OCI-LY7 (cell line): ENCODE measurements at regions not wholly inside any gene's neighbourhood (a gene's known extent, or its start where the extent isn't known, plus 50 kb on each side); places are given as distances from the start of the nearest gene placed in this dataset.

Experiments used
- BruUV-seq: library from RNA; stranded (reverse); fragments of 400-500 nt; replicated peaks from 2 replicates; lab custom pipeline; 2021; lab: Mats Ljungman, UMichigan
- CTCF ChIA-PET: fragments of 300-600 bp; sonication (Branson Sonifier 250); formaldehyde crosslinking; loops from one replicate; lab custom pipeline; 2022; ENCODE audit warnings: antibody characterized with exemption; ENCODE audit not compliant: unreplicated experiment; lab: Charles Lee
- POLR2A ChIA-PET: fragments of 300-600 bp; sonication (Branson Sonifier 250); formaldehyde crosslinking; loops from one replicate; lab custom pipeline; 2022; ENCODE audit warnings: antibody characterized with exemption; lab: Charles Lee
- DNase-seq: peaks from one replicate; pipeline ENCODE4 v3.0.0-alpha.2; 2015; ENCODE audit warnings: low spot score
- H2AFZ ChIP-seq: fragments of 200-600 bp; sonication (generic), shearing (Covaris generic); 2 replicates; pipeline ENCODE4 v1.6.1; 2014; ENCODE audit warnings: mild to moderate bottlenecking, antibody characterized with exemption, low read length, moderate library complexity
- H3K27ac ChIP-seq: fragments of 200-600 bp; sonication (generic); 2 replicates; pipeline ENCODE4 v1.5.1; 2014; ENCODE audit warnings: mixed run types, low read depth, mild to moderate bottlenecking, moderate library complexity, low read length, inconsistent platforms; ENCODE audit not compliant: poor library complexity, severe bottlenecking
- H3K36me3 ChIP-seq: fragments of 200-600 bp; sonication (generic); 2 replicates; pipeline ENCODE4 v1.6.1; 2014; ENCODE audit warnings: mild to moderate bottlenecking, antibody characterized with exemption, low read length, moderate library complexity, mixed read lengths; ENCODE audit not compliant: insufficient read depth
- H3K4me1 ChIP-seq: fragments of 200-600 bp; sonication (generic); 2 replicates; pipeline ENCODE4 v1.5.1; 2014; ENCODE audit warnings: mild to moderate bottlenecking, low read length; ENCODE audit not compliant: insufficient read depth, poor library complexity, severe bottlenecking
- H3K4me2 ChIP-seq: fragments of 200-600 bp; sonication (generic); 2 replicates; pipeline ENCODE4 v1.6.1; 2014; ENCODE audit warnings: mild to moderate bottlenecking, low read length
- H3K4me3 ChIP-seq: fragments of 200-600 bp; sonication (generic); 2 replicates; pipeline ENCODE4 v1.5.1; 2014; ENCODE audit warnings: mild to moderate bottlenecking, low read depth, low read length; ENCODE audit not compliant: poor library complexity, severe bottlenecking
- H3K79me2 ChIP-seq: fragments of 200-600 bp; sonication (generic); 2 replicates; pipeline ENCODE4 v1.6.1; 2016; ENCODE audit warnings: low read depth, mild to moderate bottlenecking, low read length, moderate library complexity, mixed read lengths; ENCODE audit not compliant: insufficient read depth
- H3K9me2 ChIP-seq: fragments of 200-600 bp; sonication (generic); 2 replicates; pipeline ENCODE4 v1.6.1; 2016; ENCODE audit warnings: mild to moderate bottlenecking, low read length, mixed read lengths; ENCODE audit not compliant: insufficient read depth
- H3K9me3 ChIP-seq: fragments of 200-600 bp; sonication (generic); 2 replicates; pipeline ENCODE4 v1.6.1; 2014; ENCODE audit warnings: mild to moderate bottlenecking, mixed run types, low read length, mixed read lengths
- H4K20me1 ChIP-seq: fragments of 200-600 bp; sonication (generic); 2 replicates; pipeline ENCODE4 v1.6.1; 2014; ENCODE audit warnings: mild to moderate bottlenecking, antibody characterized with exemption, low read length, moderate library complexity, mixed read lengths; ENCODE audit not compliant: insufficient read depth
- EZH2phosphoT487 ChIP-seq: fragments of 200-600 bp; sonication (generic); IDR thresholded peaks from 2 replicates; pipeline ENCODE4 v1.6.1; 2018; ENCODE audit warnings: low read depth, borderline replicate concordance, mild to moderate bottlenecking, mixed run types, antibody characterized with exemption, low read length, moderate library complexity, mixed read lengths
- intact Hi-C: fragments of 100-400 bp; cut with micrococcal nuclease; formaldehyde crosslinking; loops from one replicate; pipeline ENCODE4 v1.10.0; 2022; ENCODE audit not compliant: unreplicated experiment
- TF ChIP-seq, protein P1 (sequence below): fragments of 200-600 bp; sonication (generic); conservative IDR thresholded peaks from 2 replicates; pipeline ENCODE4 v1.5.1; 2014; ENCODE audit warnings: mild to moderate bottlenecking, antibody characterized with exemption, low read length, moderate library complexity, mixed read lengths

DNA sequence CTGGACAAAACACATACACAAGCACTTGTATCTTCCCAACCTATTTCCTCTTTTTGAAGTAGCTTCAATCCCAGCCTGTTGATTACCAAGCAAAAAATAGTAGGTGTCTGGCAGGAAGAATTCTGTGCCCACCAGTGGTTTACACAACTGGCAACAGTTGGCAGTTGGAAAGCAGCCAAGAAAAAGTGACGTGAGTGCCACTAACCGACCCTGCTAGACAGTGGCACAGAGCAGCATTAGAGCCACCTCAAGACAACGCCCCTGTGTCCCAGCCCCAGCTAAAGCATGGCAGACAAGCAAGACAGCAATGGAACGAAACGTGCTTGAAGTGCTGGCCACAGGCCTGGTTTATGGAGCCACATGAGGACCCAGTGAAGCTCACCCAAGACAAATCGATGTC, 379.6 kb downstream of the FBXO15 start:
- TF ChIP-seq, protein P1, sequence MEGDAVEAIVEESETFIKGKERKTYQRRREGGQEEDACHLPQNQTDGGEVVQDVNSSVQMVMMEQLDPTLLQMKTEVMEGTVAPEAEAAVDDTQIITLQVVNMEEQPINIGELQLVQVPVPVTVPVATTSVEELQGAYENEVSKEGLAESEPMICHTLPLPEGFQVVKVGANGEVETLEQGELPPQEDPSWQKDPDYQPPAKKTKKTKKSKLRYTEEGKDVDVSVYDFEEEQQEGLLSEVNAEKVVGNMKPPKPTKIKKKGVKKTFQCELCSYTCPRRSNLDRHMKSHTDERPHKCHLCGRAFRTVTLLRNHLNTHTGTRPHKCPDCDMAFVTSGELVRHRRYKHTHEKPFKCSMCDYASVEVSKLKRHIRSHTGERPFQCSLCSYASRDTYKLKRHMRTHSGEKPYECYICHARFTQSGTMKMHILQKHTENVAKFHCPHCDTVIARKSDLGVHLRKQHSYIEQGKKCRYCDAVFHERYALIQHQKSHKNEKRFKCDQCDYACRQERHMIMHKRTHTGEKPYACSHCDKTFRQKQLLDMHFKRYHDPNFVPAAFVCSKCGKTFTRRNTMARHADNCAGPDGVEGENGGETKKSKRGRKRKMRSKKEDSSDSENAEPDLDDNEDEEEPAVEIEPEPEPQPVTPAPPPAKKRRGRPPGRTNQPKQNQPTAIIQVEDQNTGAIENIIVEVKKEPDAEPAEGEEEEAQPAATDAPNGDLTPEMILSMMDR, result no peak
- TF ChIP-seq EZH2phosphoT487, result no peak
- intact Hi-C loops, result no loop called here
- H3K4me2 ChIP-seq, result no peak overlapping the region
- no peaks in the 10 kb centered on the region for H3K79me2 ChIP-seq
- no peak for DNase-seq
- ChIA-PET POLR2A (interaction anchor here (0.6 to 1.5 kb wide), 2 partner anchors 30 to 1850 kb away, joined by 3 to 4 read pairs; no protein-coding TSS in a partner anchor), CTCF (no interaction called here)
- no peaks in the 10 kb centered on the region for H3K36me3 ChIP-seq
- H3K4me3 ChIP-seq, result no peak overlapping the region
- no peaks in the 10 kb centered on the region for H3K4me1 ChIP-seq
- H2AFZ ChIP-seq, result no peak overlapping the region
- no peaks in the 10 kb centered on the region for H3K9me2 ChIP-seq
- no peak overlapping the region for H3K27ac ChIP-seq
- H3K9me3 ChIP-seq, result no peaks in the 10 kb centered on the region
- H4K20me1 ChIP-seq, result no peaks in the 10 kb centered on the region
- BruUV-seq, result no TSS peak

DNA sequence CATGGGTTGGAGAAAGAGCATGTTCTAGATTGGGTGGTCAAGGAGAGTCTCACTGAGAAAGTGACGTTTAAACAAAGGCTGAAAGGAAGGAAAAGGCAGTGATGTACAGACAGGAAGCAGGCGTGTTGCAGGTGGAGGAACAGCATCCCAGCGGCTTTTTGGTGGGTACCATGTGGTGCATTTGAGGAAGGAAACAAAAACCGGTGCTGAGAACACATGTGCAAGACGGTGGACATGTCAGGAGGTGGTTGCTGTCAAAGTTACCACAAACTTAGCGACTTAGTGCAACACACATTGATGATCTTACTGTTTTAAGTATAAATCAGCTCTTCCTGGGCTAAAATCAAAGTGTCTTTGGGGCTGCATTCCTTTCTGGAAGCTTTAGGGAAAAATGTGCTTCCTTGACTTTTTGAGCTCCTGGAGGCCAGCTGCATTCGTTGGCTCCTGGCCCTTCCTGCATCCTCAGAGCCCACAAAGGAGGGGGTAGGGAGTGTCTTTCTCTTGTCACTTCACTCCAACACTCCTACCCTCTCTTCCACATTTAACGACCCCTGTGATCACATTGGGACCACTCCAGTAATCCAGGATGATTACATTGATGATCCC, 380.6 kb downstream of the FBXO15 start:
- Histone ChIP-seq H3K4me2 (no peak overlapping the region), H3K79me2 (no peaks in the 10 kb centered on the region), H3K4me1 (no peaks in the 10 kb centered on the region), H4K20me1 (no peaks in the 10 kb centered on the region), H3K9me2 (no peaks in the 10 kb centered on the region), H3K4me3 (no peak overlapping the region), H3K9me3 (no peaks in the 10 kb centered on the region), H2AFZ (no peak overlapping the region), H3K36me3 (no peaks in the 10 kb centered on the region), H3K27ac (no peak overlapping the region)
- DNase-seq, result no peak
- BruUV-seq, result no TSS peak
- CTCF ChIA-PET, result no interaction called here
- TF ChIP-seq, protein P1, result no peak
- TF ChIP-seq EZH2phosphoT487, result no peak
- intact Hi-C loops, result no loop called here
- POLR2A ChIA-PET, result no interaction called here

DNA sequence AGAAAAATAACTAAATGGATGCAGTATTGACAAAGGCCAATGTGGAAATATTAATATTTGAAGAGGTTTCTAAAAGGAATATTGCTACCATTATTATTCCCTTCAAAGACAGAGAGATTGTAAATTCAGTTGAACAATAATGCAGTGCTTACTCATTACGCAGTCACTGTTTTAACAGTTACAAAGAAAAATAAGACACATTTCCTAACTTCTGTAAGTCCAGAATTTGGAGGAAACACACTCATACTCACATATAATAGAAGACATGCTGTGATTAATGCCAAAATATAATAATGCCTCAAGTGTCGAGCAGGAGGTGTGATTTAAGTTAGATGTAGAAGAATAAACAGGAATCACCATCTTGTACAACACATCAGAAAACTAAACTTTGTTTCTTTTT, 389.2 kb downstream of the FBXO15 start:
- no peak for TF ChIP-seq EZH2phosphoT487
- TF ChIP-seq, protein P1, result no peak
- no peak overlapping the region for H3K27ac ChIP-seq
- BruUV-seq, result no TSS peak
- CTCF ChIA-PET, result no interaction called here
- no peak for DNase-seq
- no peak overlapping the region for H2AFZ ChIP-seq
- no peaks in the 10 kb centered on the region for H3K9me3 ChIP-seq
- H3K36me3 ChIP-seq, result no peaks in the 10 kb centered on the region
- POLR2A ChIA-PET, result no interaction called here
- H3K79me2 ChIP-seq, result no peaks in the 10 kb centered on the region
- no peak overlapping the region for H3K4me2 ChIP-seq
- H3K4me3 ChIP-seq, result no peak overlapping the region
- no peaks in the 10 kb centered on the region for H3K9me2 ChIP-seq
- intact Hi-C loops, result no loop called here
- H4K20me1 ChIP-seq, result no peaks in the 10 kb centered on the region
- no peaks in the 10 kb centered on the region for H3K4me1 ChIP-seq
